HL-60/S4 (cell line): ENCODE measurements at regions not wholly inside any gene's neighbourhood (a gene's known extent, or its start where the extent isn't known, plus 50 kb on each side); places are given as distances from the start of the nearest gene placed in this dataset.

Experiments used
- in situ Hi-C: fragments of 300-500 bp; cut with MboI; formaldehyde crosslinking; loops from 2 replicates; pipeline ENCODE4 v1.14.3; 2022; ENCODE audit warnings: low sequenced_read_pairs

- in situ Hi-C loops: no loop called here
These were observed 113.2 kb upstream of the TMEM132D start for GRCh38 chr12:130016986-130017385.

- in situ Hi-C loops: no loop called here
These were observed 114.0 kb upstream of the TMEM132D start for GRCh38 chr12:130017591-130018449.

- in situ Hi-C loops: no loop called here
These were observed 114.8 kb upstream of the TMEM132D start for GRCh38 chr12:130018614-130019013.

GRCh38 chr12:130026608-130027176, 122.9 kb upstream of the TMEM132D start:
- in situ Hi-C loops: loop anchor here (25.0 kb wide), 1 partner anchor 711 kb away; no protein-coding TSS in a partner anchor

- in situ Hi-C loops: loop anchor here (25.0 kb wide), 1 partner anchor 710 kb away; no protein-coding TSS in a partner anchor
These were observed 124.0 kb upstream of the TMEM132D start for GRCh38 chr12:130027798-130028197.

- in situ Hi-C loops: loop anchor here (25.0 kb wide), 1 partner anchor 708 kb away; no protein-coding TSS in a partner anchor
These were observed 125.3 kb upstream of the TMEM132D start for GRCh38 chr12:130029151-130029550.

- in situ Hi-C loops: loop anchor here (25.0 kb wide), 1 partner anchor 706 kb away; no protein-coding TSS in a partner anchor
These were observed 127.2 kb upstream of the TMEM132D start for GRCh38 chr12:130031041-130031440.

GRCh38 chr12:130031571-130032189, 127.9 kb upstream of the TMEM132D start:
- in situ Hi-C loops: loop anchor here (25.0 kb wide), 1 partner anchor 706 kb away; no protein-coding TSS in a partner anchor

GRCh38 chr12:130041983-130042812, 120.1 kb upstream of the FZD10 start:
- in situ Hi-C loops: loop anchor here (10.0 to 25.0 kb wide), 2 partner anchors 303 to 695 kb away; no protein-coding TSS in a partner anchor

GRCh38 chr12:130043685-130044406, 118.4 kb upstream of the FZD10 start:
- in situ Hi-C loops: loop anchor here (10.0 to 25.0 kb wide), 2 partner anchors 301 to 693 kb away; no protein-coding TSS in a partner anchor

GRCh38 chr12:130044991-130045621, 117.2 kb upstream of the FZD10 start:
- in situ Hi-C loops: loop anchor here (10.0 to 25.0 kb wide), 2 partner anchors 300 to 692 kb away; no protein-coding TSS in a partner anchor

- in situ Hi-C loops: loop anchor here (10.0 to 25.0 kb wide), 2 partner anchors 295 to 688 kb away; no protein-coding TSS in a partner anchor
These were observed 112.6 kb upstream of the FZD10 start for GRCh38 chr12:130049666-130050065.

- in situ Hi-C loops: no loop called here
These were observed 110.4 kb upstream of the FZD10 start for GRCh38 chr12:130051900-130052299.

GRCh38 chr12:130053651-130054069, 108.6 kb upstream of the FZD10 start:
- in situ Hi-C loops: no loop called here

- in situ Hi-C loops: no loop called here
These were observed 107.5 kb upstream of the FZD10 start for GRCh38 chr12:130054803-130055202.

- in situ Hi-C loops: no loop called here
These were observed 103.3 kb upstream of the FZD10 start for GRCh38 chr12:130058926-130059472.

- in situ Hi-C loops: no loop called here
These were observed 98.4 kb upstream of the FZD10 start for GRCh38 chr12:130063866-130064265.

- in situ Hi-C loops: no loop called here
These were observed 97.3 kb upstream of the FZD10 start for GRCh38 chr12:130064999-130065398.

GRCh38 chr12:130066742-130067141, 95.5 kb upstream of the FZD10 start:
- in situ Hi-C loops: no loop called here
